HG03108 (cell line): ENCODE measurements at regions not wholly inside any gene's neighbourhood (a gene's known extent, or its start where the extent isn't known, plus 50 kb on each side); places are given as distances from the start of the nearest gene placed in this dataset.
"Not testable (repeated sequence)": the region's sequence is repeated elsewhere in the genome, so short reads cannot be mapped to it uniquely, and the experiment has no call there.

Experiments used
- ATAC-seq: cut with Tn5 transposase; IDR thresholded peaks from one replicate; pipeline ENCODE4 v1.9.1; 2021; ENCODE audit warnings: moderate library complexity; ENCODE audit not compliant: unreplicated experiment

GRCh38 chr4:178015046-178015445, 572.8 kb upstream of the AGA start:
- not testable (repeated sequence) for ATAC-seq

DNA sequence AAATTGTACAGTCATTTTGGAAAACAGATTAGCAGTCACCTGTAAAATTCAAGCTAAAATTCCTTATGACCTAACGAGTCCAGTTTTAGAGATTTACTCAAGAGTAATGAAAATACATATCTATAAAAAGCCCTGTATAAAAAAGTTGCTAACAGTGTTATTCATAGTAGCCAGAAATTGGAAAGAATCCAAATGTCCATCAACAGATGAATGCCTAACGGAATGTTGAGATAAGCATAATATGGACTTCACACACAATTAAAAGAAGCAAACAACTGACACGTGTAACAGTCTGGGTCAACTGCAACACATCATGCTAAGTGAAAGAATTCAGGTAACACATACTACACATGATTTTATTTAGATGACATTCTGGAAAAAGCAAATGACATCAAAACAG, 584.8 kb upstream of the AGA start:
- no peak for ATAC-seq

DNA sequence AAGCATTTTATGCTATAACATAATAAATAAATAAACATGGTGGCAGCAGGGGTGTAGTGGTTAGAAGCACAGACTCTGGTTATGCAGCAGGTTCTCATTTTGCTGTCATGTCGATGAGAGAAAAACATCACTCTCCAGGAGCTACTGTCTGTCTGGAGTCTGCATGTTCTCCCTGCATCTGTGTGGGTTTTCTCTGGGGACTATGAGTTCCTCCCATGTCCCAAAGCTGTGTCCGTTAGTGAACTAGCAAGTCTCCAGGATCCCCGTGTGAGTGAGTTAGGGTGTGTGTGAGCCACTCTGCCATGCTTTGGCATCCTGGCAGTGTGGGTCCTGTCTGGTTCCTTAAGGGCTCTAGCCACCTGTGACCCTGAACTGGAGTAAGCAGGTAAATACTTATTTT, 585.6 kb upstream of the AGA start:
- no peak for ATAC-seq

GRCh38 chr4:178028481-178028880, 586.2 kb upstream of the AGA start:
- ATAC-seq = no peak

DNA sequence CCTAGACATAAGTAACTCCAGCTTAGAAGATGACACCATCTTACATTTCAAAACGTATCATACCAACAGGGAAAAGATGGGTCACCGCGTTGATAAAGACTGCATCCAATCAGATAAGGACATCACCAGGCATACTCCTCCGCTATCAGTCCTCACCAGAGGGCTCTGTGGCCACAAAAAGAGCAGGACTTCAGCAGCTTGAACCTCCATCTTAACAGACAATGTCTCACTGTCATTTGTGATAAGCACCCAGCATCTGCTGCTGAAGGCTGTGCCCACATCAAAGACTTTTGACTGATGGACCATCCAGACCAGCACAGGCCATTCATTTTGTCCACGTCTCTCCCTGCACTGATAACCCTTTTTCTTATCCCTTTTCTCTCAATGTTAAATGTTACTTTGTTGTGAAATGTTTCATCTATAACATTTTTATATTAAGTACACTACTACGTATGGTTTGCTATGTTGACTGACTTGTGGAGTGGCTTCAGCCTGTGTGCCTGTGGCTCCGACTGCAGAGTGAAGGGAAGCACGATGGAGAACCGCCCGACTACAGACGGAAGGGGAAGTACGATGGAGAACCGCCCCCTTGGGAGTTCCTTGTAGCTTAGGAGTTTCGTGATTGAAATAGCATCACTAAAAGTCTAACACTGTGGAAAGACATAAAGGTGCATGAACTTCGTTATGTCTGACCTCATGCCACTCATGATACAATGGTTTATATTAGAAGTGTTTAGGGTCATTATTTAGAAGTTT, 595.4 kb upstream of the AGA start:
- ATAC-seq = no peak

- ATAC-seq = no peak
These were observed 614.8 kb upstream of the AGA start for GRCh38 chr4:178056996-178057395.

DNA sequence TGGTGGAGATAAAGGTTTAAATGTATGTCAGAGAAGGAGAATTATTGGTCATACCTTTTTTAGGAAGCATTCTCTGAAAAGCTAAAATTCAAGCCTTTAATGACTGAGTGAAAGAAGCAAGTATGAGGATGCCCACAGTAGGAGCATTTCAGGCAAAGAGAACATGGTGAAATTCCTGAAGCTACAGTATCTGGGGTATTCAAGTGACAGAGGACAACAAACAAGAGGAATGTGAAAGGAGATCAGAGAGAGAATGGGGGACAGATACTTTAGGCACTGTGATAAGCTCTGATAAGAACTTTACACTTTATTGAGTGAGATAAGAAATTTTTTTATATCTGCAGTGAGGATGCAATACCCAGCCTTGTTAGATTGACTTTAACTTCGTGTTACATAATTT, 621.3 kb upstream of the AGA start:
- no peak for ATAC-seq

- no peak for ATAC-seq
These were observed 624.2 kb upstream of the AGA start for GRCh38 chr4:178066338-178066941.

DNA sequence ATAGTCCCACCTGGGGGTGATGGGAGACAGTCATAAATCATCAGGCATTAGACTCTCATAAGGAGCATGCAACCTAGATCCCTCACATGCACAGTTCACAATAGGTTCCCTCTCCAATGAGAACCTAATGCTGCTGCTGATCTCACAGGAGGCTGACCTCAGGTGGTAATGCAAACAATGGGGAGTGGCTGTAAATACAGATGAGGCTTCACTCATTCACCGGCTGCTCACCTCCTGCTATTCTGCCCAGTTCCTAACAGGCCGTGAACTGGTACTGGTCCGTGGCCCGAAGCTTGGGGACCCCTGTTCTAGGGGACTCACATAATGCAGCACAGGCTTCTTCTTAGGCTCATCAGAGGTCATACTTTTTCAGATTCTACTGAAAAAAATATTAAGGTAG, 625.9 kb upstream of the AGA start:
- no peak for ATAC-seq

DNA sequence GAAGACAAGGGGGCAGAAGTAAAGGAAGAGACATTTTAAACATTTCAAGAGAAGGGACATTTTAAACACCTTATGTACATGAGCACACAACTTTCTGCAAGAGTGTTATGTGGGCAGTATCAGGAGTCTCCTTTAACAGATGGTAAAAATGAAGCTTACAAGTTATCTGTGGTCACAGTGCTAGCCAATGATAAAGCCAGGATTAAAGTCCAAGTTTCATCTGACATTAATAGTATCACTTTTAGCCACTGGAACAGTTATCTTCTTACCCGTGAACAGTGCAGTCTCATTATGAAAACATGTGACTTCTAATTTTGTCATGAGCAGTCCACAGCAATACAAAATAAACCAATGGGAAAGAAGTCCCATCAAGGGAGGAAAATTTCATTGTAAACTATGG, 627.9 kb upstream of the AGA start:
- ATAC-seq = no peak

GRCh38 chr4:178080312-178080711, 638.1 kb upstream of the AGA start:
- ATAC-seq = no peak

GRCh38 chr4:178081176-178081575, 638.9 kb upstream of the AGA start:
- no peak for ATAC-seq

DNA sequence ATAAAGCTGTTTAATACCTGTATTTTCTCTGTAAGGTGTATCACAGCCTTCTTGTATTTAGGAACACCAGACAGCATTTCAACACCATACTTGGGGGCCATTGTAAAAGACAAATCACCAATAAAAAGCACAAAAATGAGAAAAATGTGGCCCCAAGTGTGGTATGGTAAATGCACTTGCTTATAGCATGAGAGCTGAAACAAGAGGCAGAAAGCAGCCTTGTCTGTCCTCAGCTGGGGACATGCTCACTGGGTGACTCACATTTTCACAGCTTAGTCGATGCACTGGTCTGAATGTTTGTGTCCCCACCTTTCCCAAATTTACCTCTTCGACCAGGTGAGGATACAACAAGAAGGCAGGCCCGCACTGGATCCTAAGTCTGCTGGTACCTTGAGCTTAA, 639.7 kb upstream of the AGA start:
- ATAC-seq = no peak

DNA sequence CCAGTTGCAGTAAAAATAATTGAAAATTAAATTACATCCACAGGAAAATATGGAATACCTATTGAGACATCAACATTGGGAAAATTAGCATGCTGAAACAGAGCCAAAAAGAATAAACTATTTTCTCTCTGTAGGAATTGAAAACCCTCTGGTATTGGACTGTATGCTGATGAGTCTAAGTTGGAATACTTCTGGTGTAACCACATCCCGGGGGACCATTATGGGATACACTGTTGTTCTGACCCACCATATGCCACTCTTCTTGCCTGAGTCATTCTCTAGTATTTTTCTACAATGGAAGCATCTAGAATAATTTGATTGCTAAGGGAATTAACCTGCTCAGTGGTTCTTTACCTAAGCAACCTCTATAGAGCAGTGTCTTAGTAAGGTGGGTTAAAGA, 640.7 kb upstream of the AGA start:
- ATAC-seq = no peak

GRCh38 chr4:178083968-178084367, 641.7 kb upstream of the AGA start:
- no peak for ATAC-seq

DNA sequence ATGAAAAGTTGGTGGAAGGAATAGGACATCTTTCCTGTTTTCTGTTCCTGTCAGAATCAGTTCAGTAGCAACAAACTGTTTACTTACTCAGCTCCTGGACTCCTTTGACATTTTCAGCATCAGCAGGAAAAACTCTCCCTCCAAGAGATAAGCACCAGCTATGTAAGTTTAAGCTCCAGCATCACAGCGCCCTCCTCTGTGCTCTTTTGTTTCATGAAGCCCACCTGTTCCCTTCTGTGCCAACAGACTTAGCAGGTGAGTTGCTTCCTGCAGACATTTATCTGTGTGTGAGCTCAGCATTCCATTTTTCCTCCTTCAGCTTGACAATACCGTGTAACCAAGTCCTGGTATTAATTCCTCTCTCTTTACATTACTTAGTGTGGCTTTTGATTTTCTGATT, 644.1 kb upstream of the AGA start:
- ATAC-seq = no peak

DNA sequence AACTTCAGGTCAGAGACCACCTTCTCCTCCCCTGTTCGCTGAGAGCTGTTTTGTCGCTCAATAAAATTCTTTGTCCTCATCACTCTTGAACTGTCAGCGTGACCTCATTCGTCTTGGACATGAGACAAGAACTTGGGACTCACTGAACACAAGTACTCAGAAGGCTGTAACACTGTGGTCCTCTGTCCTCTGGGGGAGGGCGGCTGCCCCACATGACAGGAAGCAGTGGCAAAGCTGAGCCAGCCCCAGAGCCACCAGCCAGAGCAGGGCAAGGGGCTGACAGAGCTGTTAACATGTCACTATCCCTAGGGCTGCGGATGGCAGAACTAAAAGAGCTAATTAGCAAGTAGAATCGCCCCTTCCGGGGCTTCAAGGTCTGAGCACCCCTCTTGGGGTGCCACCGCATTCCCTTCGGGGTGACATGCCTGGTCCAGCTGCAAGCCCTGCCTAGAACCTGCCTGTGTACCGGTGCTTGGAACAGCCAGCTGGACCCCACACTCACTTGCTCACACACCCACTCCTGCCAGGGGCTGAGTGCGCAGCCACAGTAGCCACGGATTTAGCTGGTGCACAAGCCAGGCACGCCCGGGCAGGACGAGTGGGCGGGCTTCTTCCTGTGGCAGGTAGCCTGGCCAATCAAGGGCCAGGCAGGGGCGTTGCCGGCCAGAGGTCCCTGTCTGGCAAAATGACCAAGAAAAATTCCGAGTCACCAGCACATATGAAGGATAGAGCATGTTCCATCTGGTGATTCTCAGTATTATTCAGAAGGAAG, 648.6 kb upstream of the AGA start:
- ATAC-seq = no peak

GRCh38 chr4:178102139-178102538, 659.9 kb upstream of the AGA start:
- no peak for ATAC-seq

GRCh38 chr4:178105242-178105641, 663.0 kb upstream of the AGA start:
- ATAC-seq = no peak

GRCh38 chr4:178136736-178137345, 694.6 kb upstream of the AGA start:
- no peak for ATAC-seq

DNA sequence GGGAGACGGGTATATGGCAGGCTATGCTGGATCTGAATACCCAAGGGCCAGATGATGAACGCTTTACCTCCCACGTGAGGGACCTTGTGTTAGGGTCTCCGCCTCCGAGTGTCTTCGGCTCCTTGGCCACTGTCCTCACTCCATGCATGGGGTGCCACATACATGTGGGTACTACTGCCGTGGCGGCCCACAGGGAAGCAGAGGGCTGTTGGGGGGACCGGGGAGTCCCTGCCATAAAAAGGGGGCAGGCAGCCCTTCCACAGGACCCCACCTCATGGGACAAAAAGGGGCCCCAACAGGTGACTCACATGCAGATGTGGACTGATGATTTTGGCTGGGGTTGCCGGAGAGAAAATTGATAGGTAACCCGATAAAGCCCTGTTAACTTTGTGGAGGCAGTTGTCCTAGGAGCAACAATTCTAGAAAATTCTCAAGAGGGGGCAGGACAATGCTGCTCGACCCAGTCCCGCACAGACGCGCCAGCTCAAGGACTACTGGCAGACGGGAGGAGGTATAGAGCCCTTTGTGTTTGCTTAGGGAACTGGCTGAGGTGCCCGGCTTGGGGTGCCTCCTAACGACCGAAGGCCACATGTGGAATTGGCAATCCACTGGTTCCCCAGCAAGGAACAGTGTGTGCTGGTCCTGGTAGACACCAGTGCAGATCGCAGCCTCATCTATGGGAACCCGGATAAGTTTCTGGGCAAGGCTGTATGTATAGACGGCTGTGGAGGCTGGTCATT, 695.7 kb upstream of the AGA start:
- ATAC-seq = no peak
